Neuronal stem cell (in vitro differentiated cells): ENCODE measurements at regions not wholly inside any gene's neighbourhood (a gene's known extent, or its start where the extent isn't known, plus 50 kb on each side); places are given as distances from the start of the nearest gene placed in this dataset.

Experiments used
- DNase-seq: peaks from one replicate; pipeline ENCODE4 v3.0.0-alpha.2; 2013; ENCODE audit warnings: low spot score
- H2AFZ ChIP-seq: one replicate; pipeline ENCODE4 v1.6.1; 2013; ENCODE audit warnings: mild to moderate bottlenecking, low read length, inconsistent platforms
- H2AK5ac ChIP-seq: 2 replicates; pipeline ENCODE4 v1.6.1; 2013; ENCODE audit warnings: low read depth, mild to moderate bottlenecking, inconsistent platforms, low read length, moderate library complexity, mixed read lengths
- H2BK120ac ChIP-seq: 2 replicates; pipeline ENCODE4 v1.6.1; 2013; ENCODE audit warnings: low read depth, mild to moderate bottlenecking, inconsistent platforms, low read length, moderate library complexity, mixed read lengths
- H2BK12ac ChIP-seq: one replicate; pipeline ENCODE4 v1.6.1; 2013; ENCODE audit warnings: low read length, inconsistent platforms
- H2BK15ac ChIP-seq: 2 replicates; pipeline ENCODE4 v1.6.1; 2013; ENCODE audit warnings: mild to moderate bottlenecking, low read length, inconsistent platforms, mixed read lengths
- H2BK5ac ChIP-seq: one replicate; pipeline ENCODE4 v1.6.1; 2013; ENCODE audit warnings: inconsistent platforms, mild to moderate bottlenecking, low read length, moderate library complexity
- H3K14ac ChIP-seq: one replicate; pipeline ENCODE4 v1.6.1; 2013; ENCODE audit warnings: low read length, inconsistent platforms
- H3K18ac ChIP-seq: 2 replicates; pipeline ENCODE4 v1.6.1; 2013; ENCODE audit warnings: low read length, inconsistent platforms
- H3K23ac ChIP-seq: 2 replicates; pipeline ENCODE4 v1.6.1; 2013; ENCODE audit warnings: low read depth, mild to moderate bottlenecking, mixed read lengths, low read length, inconsistent platforms; ENCODE audit not compliant: poor library complexity
- H3K27ac ChIP-seq: replicated peaks from 3 replicates; pipeline ENCODE4 v1.5.1; 2013; ENCODE audit warnings: low read length, inconsistent platforms
- H3K27me3 ChIP-seq, 3 experiments: 2 replicates each; pipeline ENCODE4 v1.6.1; 2013; ENCODE audit warnings: low read length in 3 of 3, mild to moderate bottlenecking in 2 of 3, inconsistent platforms in 1 of 3, low read depth in 1 of 3, mixed read lengths in 1 of 3, moderate library complexity in 1 of 3; ENCODE audit not compliant: control insufficient read depth in 3 of 3, insufficient read depth in 3 of 3
- H3K36me3 ChIP-seq, 2 donors: replicated peaks in 1 of 2; 2 replicates each; pipeline ENCODE4 v1.6.1; 2013; ENCODE audit warnings: low read length in 2 of 2; ENCODE audit not compliant: control insufficient read depth in 2 of 2, insufficient read depth in 2 of 2
- H3K4ac ChIP-seq: 2 replicates; pipeline ENCODE4 v1.6.1; 2013; ENCODE audit warnings: inconsistent platforms, mild to moderate bottlenecking, low read length, moderate library complexity
- H3K4me1 ChIP-seq, 2 donors: 1 replicate in 1 of 2; 2 replicates in 1 of 2; pipeline ENCODE4 v1.6.1; 2013; ENCODE audit warnings: low read length in 2 of 2, low read depth in 1 of 2; ENCODE audit not compliant: control insufficient read depth in 2 of 2, insufficient read depth in 1 of 2
- H3K4me2 ChIP-seq: one replicate; pipeline ENCODE4 v1.6.1; 2013; ENCODE audit warnings: mild to moderate bottlenecking, low read length, inconsistent platforms; ENCODE audit not compliant: insufficient read depth, poor library complexity, severe bottlenecking
- H3K4me3 ChIP-seq, 2 donors: 2 replicates each; pipeline ENCODE4 v1.5.1; 2013; ENCODE audit warnings: low read length in 2 of 2, mild to moderate bottlenecking in 2 of 2, inconsistent platforms in 1 of 2, moderate library complexity in 1 of 2
- H3K79me1 ChIP-seq: one replicate; pipeline ENCODE4 v1.6.1; 2013; ENCODE audit warnings: low read depth, mild to moderate bottlenecking, inconsistent platforms, low read length, moderate library complexity
- H3K9ac ChIP-seq: one replicate; pipeline ENCODE4 v1.6.1; 2013; ENCODE audit warnings: mild to moderate bottlenecking, low read depth, low read length, inconsistent platforms; ENCODE audit not compliant: poor library complexity
- H3K9me3 ChIP-seq, 2 donors: replicated peaks in 1 of 2; 2 replicates each; pipeline versions ENCODE3 to v1.6.1; 2013; ENCODE audit warnings: low read length in 2 of 2, mild to moderate bottlenecking in 2 of 2, inconsistent platforms in 1 of 2, low read depth in 1 of 2, mixed read lengths in 1 of 2, moderate library complexity in 1 of 2; ENCODE audit not compliant: control insufficient read depth in 2 of 2, insufficient read depth in 1 of 2
- H4K8ac ChIP-seq: one replicate; pipeline ENCODE4 v1.6.1; 2013; ENCODE audit warnings: low read depth, mild to moderate bottlenecking, inconsistent platforms, low read length, moderate library complexity
- H4K91ac ChIP-seq: one replicate; pipeline ENCODE4 v1.6.1; 2013; ENCODE audit warnings: low read length, low read depth, mild to moderate bottlenecking, inconsistent platforms; ENCODE audit not compliant: poor library complexity
- WGBS, 2 donors: extraction: QIAGEN DNeasy Blood & Tissue Kit; methylation state at CpG; one replicate each; pipeline ENCODE4 v1.1.7; 2013; ENCODE audit warnings: missing lambda C conversion rate in 2 of 2, mixed read lengths in 1 of 2; ENCODE audit not compliant: insufficient read length in 2 of 2, insufficient replicate concordance in 1 of 2; ENCODE audit errors: extremely low coverage in 2 of 2; 5-methylcytosine and 5-hydroxymethylcytosine counted together

GRCh38 chrX:39307488-39307887 lies 506.2 kb downstream of the MID1IP1 start:
- H3K18ac ChIP-seq = no peak overlapping the region
- no CpG with 5 or more reads among the region's 2 CpGs for WGBS, 2 donors
- no peak for DNase-seq
- no peak overlapping the region for H2BK5ac ChIP-seq
- H3K27me3 ChIP-seq = peaks cover 0 to 3% (median 0%) of the 10 kb centered on the region in 3 experiments
- H3K4me3 ChIP-seq = no peak overlapping the region
- no peaks in the 10 kb centered on the region for H3K79me1 ChIP-seq
- H3K14ac ChIP-seq = no peak overlapping the region
- H3K36me3 ChIP-seq = no peaks in the 10 kb centered on the region
- H3K4me2 ChIP-seq = no peak overlapping the region
- H3K4me1 ChIP-seq = no peaks in the 10 kb centered on the region
- H4K8ac ChIP-seq = no peak overlapping the region
- no peak overlapping the region for H3K23ac ChIP-seq
- no peak overlapping the region for H4K91ac ChIP-seq
- H2AK5ac ChIP-seq = no peak overlapping the region
- no peak overlapping the region for H2BK120ac ChIP-seq
- no peak overlapping the region for H3K4ac ChIP-seq
- no peaks in the 10 kb centered on the region for H3K9me3 ChIP-seq
- no peak overlapping the region for H2BK12ac ChIP-seq
- no peak overlapping the region for H2AFZ ChIP-seq
- H2BK15ac ChIP-seq = no peak overlapping the region
- no peak overlapping the region for H3K27ac ChIP-seq
- H3K9ac ChIP-seq = no peak overlapping the region

GRCh38 chrX:39308126-39308525 lies 506.9 kb downstream of the MID1IP1 start:
- Histone ChIP-seq H3K4me3 (no peak overlapping the region), H3K27me3 (peaks cover 0 to 3% (median 0%) of the 10 kb centered on the region in 3 experiments), H2AK5ac (no peak overlapping the region), H3K9me3 (no peaks in the 10 kb centered on the region), H4K91ac (no peak overlapping the region), H3K4me2 (no peak overlapping the region), H3K23ac (no peak overlapping the region), H2BK5ac (no peak overlapping the region), H2AFZ (no peak overlapping the region), H2BK120ac (no peak overlapping the region), H3K14ac (no peak overlapping the region), H2BK12ac (no peak overlapping the region), H3K9ac (no peak overlapping the region), H3K36me3 (no peaks in the 10 kb centered on the region), H3K27ac (no peak overlapping the region), H3K79me1 (no peaks in the 10 kb centered on the region), H3K18ac (no peak overlapping the region), H2BK15ac (no peak overlapping the region), H3K4ac (no peak overlapping the region), H3K4me1 (no peaks in the 10 kb centered on the region), H4K8ac (no peak overlapping the region)
- DNase-seq = no peak
- no CpG with 5 or more reads among the region's 1 CpG for WGBS, 2 donors

- WGBS, 2 donors = no CpG with 5 or more reads among the region's 6 CpGs
- Histone ChIP-seq H2AK5ac (no peak overlapping the region), H4K91ac (no peak overlapping the region), H3K4ac (no peak overlapping the region), H3K4me1 (no peaks in the 10 kb centered on the region), H4K8ac (no peak overlapping the region), H3K4me2 (no peak overlapping the region), H2BK15ac (no peak overlapping the region), H3K14ac (no peak overlapping the region), H2BK12ac (no peak overlapping the region), H2AFZ (peak overlapping the region; percentile 62), H3K27me3 (peaks cover 0 to 8% (median 0%) of the 10 kb centered on the region in 3 experiments), H3K18ac (no peak overlapping the region), H3K23ac (no peak overlapping the region), H3K4me3 (no peak overlapping the region), H3K36me3 (no peaks in the 10 kb centered on the region), H3K27ac (no peak overlapping the region), H2BK120ac (no peak overlapping the region), H3K79me1 (no peaks in the 10 kb centered on the region), H3K9me3 (no peaks in the 10 kb centered on the region), H2BK5ac (no peak overlapping the region), H3K9ac (no peak overlapping the region)
- DNase-seq = no peak
Measured at GRCh38 chrX:39309018-39309635, 507.9 kb downstream of the MID1IP1 start.

GRCh38 chrX:39309721-39310152 lies 508.5 kb downstream of the MID1IP1 start:
- DNase-seq = no peak
- peaks cover 0 to 8% (median 0%) of the 10 kb centered on the region in 3 experiments for H3K27me3 ChIP-seq

More at GRCh38 chrX:39309721-39310152, 508.5 kb downstream of the MID1IP1 start:
- Histone ChIP-seq H2AFZ (peak overlapping the region; percentile 62), H3K4me1 (no peaks in the 10 kb centered on the region), H3K9me3 (no peaks in the 10 kb centered on the region), H3K4me2 (no peak overlapping the region), H3K23ac (no peak overlapping the region), H3K36me3 (no peaks in the 10 kb centered on the region), H2BK12ac (no peak overlapping the region), H3K79me1 (no peaks in the 10 kb centered on the region), H3K14ac (no peak overlapping the region), H3K18ac (no peak overlapping the region), H2BK15ac (no peak overlapping the region), H3K4ac (no peak overlapping the region), H4K8ac (no peak overlapping the region), H3K9ac (no peak overlapping the region), H4K91ac (no peak overlapping the region), H3K27ac (no peak overlapping the region), H2AK5ac (no peak overlapping the region), H3K4me3 (no peak overlapping the region), H2BK120ac (no peak overlapping the region), H2BK5ac (no peak overlapping the region)
- WGBS, 2 donors = no CpG with 5 or more reads among the region's 7 CpGs
